H9 (cell line): ENCODE measurements at regions not wholly inside any gene's neighbourhood (a gene's known extent, or its start where the extent isn't known, plus 50 kb on each side); places are given as distances from the start of the nearest gene placed in this dataset.

Source experiments
- DNase-seq: peaks from one replicate; pipeline ENCODE4 v3.0.0-alpha.2; 2017
- H2AFZ ChIP-seq: one replicate; pipeline ENCODE4 v1.6.1; 2013; ENCODE audit warnings: mild to moderate bottlenecking, low read length, control low read depth, moderate library complexity
- H2AK5ac ChIP-seq: 2 replicates; pipeline ENCODE4 v1.6.1; 2013; ENCODE audit warnings: low read length, control low read depth, mixed read lengths; ENCODE audit not compliant: insufficient read length
- H2BK120ac ChIP-seq: one replicate; pipeline ENCODE4 v1.6.1; 2013; ENCODE audit warnings: low read depth, mild to moderate bottlenecking, low read length, control low read depth, inconsistent platforms; ENCODE audit not compliant: poor library complexity, severe bottlenecking
- H2BK12ac ChIP-seq: 2 replicates; pipeline ENCODE4 v1.6.1; 2013; ENCODE audit warnings: low read length, control low read depth, mixed read lengths, low read depth; ENCODE audit not compliant: insufficient read length
- H2BK15ac ChIP-seq: 2 replicates; pipeline ENCODE4 v1.6.1; 2013; ENCODE audit warnings: low read depth, low read length, control low read depth
- H2BK20ac ChIP-seq: one replicate; pipeline ENCODE4 v1.6.1; 2013; ENCODE audit warnings: low read depth, mild to moderate bottlenecking, low read length, control low read depth, inconsistent platforms; ENCODE audit not compliant: poor library complexity, severe bottlenecking
- H2BK5ac ChIP-seq: 2 replicates; pipeline ENCODE4 v1.6.1; 2013; ENCODE audit warnings: low read length, control low read depth, mixed read lengths; ENCODE audit not compliant: insufficient read length
- H3K14ac ChIP-seq: 2 replicates; pipeline ENCODE4 v1.6.1; 2013; ENCODE audit warnings: low read length, control low read depth; ENCODE audit not compliant: insufficient read depth
- H3K18ac ChIP-seq: 2 replicates; pipeline ENCODE4 v1.6.1; 2013; ENCODE audit warnings: low read depth, mild to moderate bottlenecking, mixed read lengths, low read length, control low read depth; ENCODE audit not compliant: insufficient read length
- H3K23ac ChIP-seq: 2 replicates; pipeline ENCODE4 v1.6.1; 2013; ENCODE audit warnings: low read length, control low read depth, mixed read lengths, low read depth; ENCODE audit not compliant: insufficient read length
- H3K23me2 ChIP-seq: 2 replicates; pipeline ENCODE4 v1.6.1; 2013; ENCODE audit warnings: low read depth, mild to moderate bottlenecking, mixed read lengths, low read length, control low read depth; ENCODE audit not compliant: insufficient read length, poor library complexity, severe bottlenecking
- H3K27ac ChIP-seq: 2 replicates; pipeline ENCODE4 v1.5.1; 2013; ENCODE audit warnings: low read length, control low read depth, mixed read lengths, low read depth; ENCODE audit not compliant: insufficient read length
- H3K27me3 ChIP-seq: 2 replicates; pipeline ENCODE4 v1.6.1; 2013; ENCODE audit warnings: low read length, control low read depth, inconsistent platforms; ENCODE audit not compliant: insufficient read depth
- H3K4ac ChIP-seq: 2 replicates; pipeline ENCODE4 v1.6.1; 2013; ENCODE audit warnings: low read depth, mild to moderate bottlenecking, control low read depth, inconsistent platforms, low read length, moderate library complexity
- H3K4me1 ChIP-seq: 2 replicates; pipeline ENCODE4 v1.6.1; 2013; ENCODE audit warnings: low read length, control low read depth, inconsistent platforms; ENCODE audit not compliant: insufficient read depth
- H3K4me2 ChIP-seq: 2 replicates; pipeline ENCODE4 v1.6.1; 2013; ENCODE audit warnings: low read length, control low read depth, mixed read lengths; ENCODE audit not compliant: insufficient read length, insufficient read depth
- H3K56ac ChIP-seq: 2 replicates; pipeline ENCODE4 v1.6.1; 2013; ENCODE audit warnings: low read depth, mild to moderate bottlenecking, mixed read lengths, low read length, control low read depth; ENCODE audit not compliant: insufficient read length
- H3K79me1 ChIP-seq: 2 replicates; pipeline ENCODE4 v1.6.1; 2013; ENCODE audit warnings: low read depth, mild to moderate bottlenecking, moderate library complexity, low read length, control low read depth, inconsistent platforms; ENCODE audit not compliant: insufficient read depth, poor library complexity, severe bottlenecking
- H3K79me2 ChIP-seq: 2 replicates; pipeline ENCODE4 v1.6.1; 2013; ENCODE audit warnings: low read length, control low read depth, inconsistent platforms; ENCODE audit not compliant: insufficient read depth
- H3K9ac ChIP-seq: 2 replicates; pipeline ENCODE4 v1.6.1; 2013; ENCODE audit warnings: low read length, control low read depth, mixed read lengths; ENCODE audit not compliant: insufficient read length; ENCODE audit errors: extremely low read depth
- H3K9me3 ChIP-seq: one replicate; pipeline ENCODE4 v1.6.1; 2013; ENCODE audit warnings: low read depth, low read length, inconsistent platforms; ENCODE audit not compliant: control insufficient read depth
- H3T11ph ChIP-seq: one replicate; pipeline ENCODE4 v1.6.1; 2013; ENCODE audit warnings: mild to moderate bottlenecking, low read length, control low read depth, inconsistent platforms
- H4K20me1 ChIP-seq: one replicate; pipeline ENCODE4 v1.6.1; 2013; ENCODE audit not compliant: control insufficient read depth, insufficient read length, insufficient read depth
- H4K5ac ChIP-seq: 2 replicates; pipeline ENCODE4 v1.6.1; 2013; ENCODE audit warnings: low read depth, mild to moderate bottlenecking, mixed read lengths, low read length, control low read depth; ENCODE audit not compliant: insufficient read length
- H4K8ac ChIP-seq: replicated peaks from 2 replicates; pipeline ENCODE4 v1.6.1; 2013; ENCODE audit warnings: low read length, control low read depth, mixed read lengths, low read depth; ENCODE audit not compliant: insufficient read length
- H4K91ac ChIP-seq: 2 replicates; pipeline ENCODE4 v1.6.1; 2013; ENCODE audit warnings: low read depth, mild to moderate bottlenecking, moderate library complexity, mixed read lengths, low read length, control low read depth; ENCODE audit not compliant: insufficient read length
- H3K27ac Mint-ChIP-seq, 3 experiments: 2 replicates in 2 of 3; 3 replicates in 1 of 3; pipeline ENCODE4 v1.8.0; 2020 to 2021; ENCODE audit warnings: mixed read lengths in 3 of 3, mild to moderate bottlenecking in 1 of 3, moderate library complexity in 1 of 3
- H3K27me3 Mint-ChIP-seq: 2 replicates; pipeline ENCODE4 v1.8.0; 2021; ENCODE audit warnings: low read depth, mild to moderate bottlenecking, moderate library complexity, mixed read lengths
- H3K36me3 Mint-ChIP-seq, 3 experiments: 2 replicates in 2 of 3; 3 replicates in 1 of 3; pipeline ENCODE4 v1.8.0; 2020 to 2021; ENCODE audit warnings: low read depth in 3 of 3, mixed read lengths in 3 of 3; ENCODE audit not compliant: insufficient read depth in 1 of 3
- H3K4me1 Mint-ChIP-seq, 2 experiments: 2 replicates each; pipeline ENCODE4 v1.8.0; 2020; ENCODE audit warnings: mixed read lengths in 2 of 2
- H3K4me3 Mint-ChIP-seq, 2 experiments: 2 replicates in 1 of 2; 3 replicates in 1 of 2; pipeline ENCODE4 v1.8.0; 2020 to 2021; ENCODE audit warnings: mild to moderate bottlenecking in 2 of 2, mixed read lengths in 2 of 2, moderate library complexity in 1 of 2
- H3K9me3 Mint-ChIP-seq, 2 experiments: 2 replicates in 1 of 2; 3 replicates in 1 of 2; pipeline ENCODE4 v1.8.0; 2020; ENCODE audit warnings: mild to moderate bottlenecking in 2 of 2, mixed read lengths in 2 of 2, moderate library complexity in 1 of 2
- CTCF ChIP-seq: fragments of 200-600 bp; sonication (generic); conservative IDR thresholded peaks from 3 replicates; pipeline ENCODE4 v1.8.0; 2021; ENCODE audit warnings: antibody characterized with exemption, mild to moderate bottlenecking
- WGBS: extraction: QIAGEN DNeasy Blood & Tissue Kit; methylation state at CpG from one replicate; pipeline ENCODE4 v1.1.7; 2013; ENCODE audit warnings: missing lambda C conversion rate, low lambda C conversion rate, mixed read lengths; ENCODE audit not compliant: insufficient read length; ENCODE audit errors: extremely low coverage; 5-methylcytosine and 5-hydroxymethylcytosine counted together

- no peak overlapping the region for H4K5ac ChIP-seq
- no peak overlapping the region for H2BK120ac ChIP-seq
- H3K9ac ChIP-seq: no peak overlapping the region
- no peak overlapping the region for H3K18ac ChIP-seq
- no peak overlapping the region for H3K27ac ChIP-seq
- no peak overlapping the region for H2BK12ac ChIP-seq
- no peaks in the 10 kb centered on the region for H3K27me3 ChIP-seq
- H3K79me2 ChIP-seq: no peaks in the 10 kb centered on the region
- H3K27me3 Mint-ChIP-seq: no peaks in the 10 kb centered on the region
- H3T11ph ChIP-seq: no peak overlapping the region
- no CpG with 5 or more reads among the region's 1 CpG for WGBS
- no peak overlapping the region for H2BK15ac ChIP-seq
- H3K56ac ChIP-seq: no peak overlapping the region
- TF ChIP-seq CTCF: no peak
- no peak overlapping the region for H2BK5ac ChIP-seq
- H3K79me1 ChIP-seq: no peaks in the 10 kb centered on the region
- no peak overlapping the region for H3K4me3 Mint-ChIP-seq
- no peaks in the 10 kb centered on the region for H3K36me3 Mint-ChIP-seq
- H3K14ac ChIP-seq: no peak overlapping the region
- no peak overlapping the region for H2AK5ac ChIP-seq
- H3K9me3 ChIP-seq: no peaks in the 10 kb centered on the region
- H4K91ac ChIP-seq: no peak overlapping the region
- H3K23ac ChIP-seq: no peak overlapping the region
- H3K9me3 Mint-ChIP-seq: no peaks in the 10 kb centered on the region
- no peak overlapping the region for H3K4ac ChIP-seq
- DNase-seq: no peak
- H2AFZ ChIP-seq: no peak overlapping the region
- H3K4me1 ChIP-seq: no peaks in the 10 kb centered on the region
- no peak overlapping the region for H3K4me2 ChIP-seq
- no peaks in the 10 kb centered on the region for H4K20me1 ChIP-seq
- H3K4me1 Mint-ChIP-seq: peaks cover 6 to 9% of the 10 kb centered on the region in 2 experiments
- H4K8ac ChIP-seq: no peak overlapping the region
- H3K27ac Mint-ChIP-seq: no peak overlapping the region
- H2BK20ac ChIP-seq: no peak overlapping the region
- H3K23me2 ChIP-seq: no peaks in the 10 kb centered on the region
These were observed 270.4 kb upstream of the MDFIC2 start for GRCh38 chr3:70582803-70583202.
